ENCODE measurements at regions not wholly inside any gene's neighbourhood (a gene's known extent, or its start where the extent isn't known, plus 50 kb on each side); places are given as distances from the start of the nearest gene placed in this dataset.

GRCh38 chr6:147119310-147119709, 84.9 kb upstream of the STXBP5 start:
- Histone ChIP-seq H3K4me1 (ENCODE audit: control insufficient read depth in 1 of 2, extremely low read depth in 1 of 2, insufficient read depth in 2 of 2, low read length in 2 of 2) (no peaks in the 10 kb centered on the region), H3K9me3 (peaks cover 5% of the 10 kb centered on the region), H3K27ac (ENCODE audit: low read length) (no peak overlapping the region), H3K4me3 (ENCODE audit: control insufficient read depth in 1 of 2, extremely low read depth in 1 of 2, low read length in 1 of 2) (no peak overlapping the region), H3K36me3 (ENCODE audit: control insufficient read depth in 2 of 2, extremely low read depth in 1 of 2, insufficient read depth in 1 of 2, low read length in 1 of 2) (no peaks in the 10 kb centered on the region), H3K27me3 (replicated peaks in 1 of 2; ENCODE audit: control insufficient read depth in 2 of 2, extremely low read depth in 1 of 2, insufficient read depth in 2 of 2, low read length in 1 of 2) (no peaks in the 10 kb centered on the region)
- ChIA-PET CTCF (no interaction called here), POLR2A (interaction anchor here in 1 of 2 donors (0.7 kb wide), 1 partner anchor 10 kb away, joined by 3 read pairs; no protein-coding TSS in a partner anchor)
- Mint-ChIP-seq H3K9me3 (peaks cover 4 to 18% (median 11%) of the 10 kb centered on the region in 3 donors), H3K27me3 (peaks cover 4 to 5% of the 10 kb centered on the region in 2 donors), H3K4me1 (no peaks in the 10 kb centered on the region), H3K27ac (no peak overlapping the region), H3K36me3 (peaks cover 2% of the 10 kb centered on the region), H3K4me3 (no peak overlapping the region)
- ATAC-seq (replicated peaks in 1 of 4) (no peak), DNase-seq (no peak)
- WGBS (ENCODE audit: insufficient coverage), result no CpG with 5 or more reads among the region's 4 CpGs

DNA sequence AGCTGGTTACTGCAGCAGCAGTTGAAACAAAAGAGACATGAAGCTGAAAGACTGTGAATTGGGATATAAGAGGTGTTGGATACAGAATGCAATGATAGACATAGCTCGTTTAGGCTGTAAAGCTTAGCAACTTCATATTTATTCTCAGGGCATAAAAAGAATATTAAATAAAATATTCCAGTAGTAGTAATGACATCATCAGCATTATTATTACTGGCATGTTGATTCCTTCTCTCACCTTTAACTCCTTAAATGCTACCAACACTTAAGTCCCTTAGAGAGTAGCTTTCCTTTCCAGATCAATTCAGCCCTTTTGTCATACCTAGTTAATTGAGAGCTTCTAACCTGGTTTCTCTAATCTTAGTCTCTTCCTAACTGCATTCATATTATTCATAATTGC, 81.4 kb upstream of the STXBP5 start:
- Mint-ChIP-seq H3K9me3 (peaks cover 4 to 16% (median 11%) of the 10 kb centered on the region in 3 donors), H3K4me3 (no peak overlapping the region), H3K4me1 (no peaks in the 10 kb centered on the region), H3K27me3 (peaks cover 4 to 7% of the 10 kb centered on the region in 2 donors), H3K36me3 (peaks cover 2% of the 10 kb centered on the region), H3K27ac (no peak overlapping the region)
- ChIA-PET POLR2A (interaction anchor here in 1 of 2 donors (1.0 kb wide), 1 partner anchor 16 kb away, joined by 4 read pairs; no protein-coding TSS in a partner anchor), CTCF (no interaction called here)
- no peak overlapping the region for H3K4me3 ChIP-seq (ENCODE audit: control insufficient read depth in 1 of 2, extremely low read depth in 1 of 2, low read length in 1 of 2)
- DNase-seq (no peak), ATAC-seq (replicated peaks in 1 of 4) (no peak)
- H3K4me1 ChIP-seq (ENCODE audit: control insufficient read depth in 1 of 2, extremely low read depth in 1 of 2, insufficient read depth in 2 of 2, low read length in 2 of 2), result no peaks in the 10 kb centered on the region
- no peak overlapping the region for H3K27ac ChIP-seq (ENCODE audit: low read length)
- H3K36me3 ChIP-seq (ENCODE audit: control insufficient read depth in 2 of 2, extremely low read depth in 1 of 2, insufficient read depth in 1 of 2, low read length in 1 of 2), result no peaks in the 10 kb centered on the region
- no CpG with 5 or more reads among the region's 1 CpG for WGBS (ENCODE audit: insufficient coverage)
- peaks cover 5% of the 10 kb centered on the region for H3K9me3 ChIP-seq
- H3K27me3 ChIP-seq (replicated peaks in 1 of 2; ENCODE audit: control insufficient read depth in 2 of 2, extremely low read depth in 1 of 2, insufficient read depth in 2 of 2, low read length in 1 of 2), result no peaks in the 10 kb centered on the region

- no CpG with 5 or more reads among the region's 6 CpGs for WGBS (ENCODE audit: insufficient coverage)
- no peak overlapping the region for H3K4me3 ChIP-seq (ENCODE audit: control insufficient read depth in 1 of 2, extremely low read depth in 1 of 2, low read length in 1 of 2)
- no peaks in the 10 kb centered on the region for H3K9me3 Mint-ChIP-seq
- H3K27ac Mint-ChIP-seq, result no peak overlapping the region
- H3K4me1 Mint-ChIP-seq, result peaks cover 0 to 4% (median 2%) of the 10 kb centered on the region in 3 donors
- no peak overlapping the region for H3K27ac ChIP-seq (ENCODE audit: low read length)
- H3K27me3 Mint-ChIP-seq, result peaks cover 0 to 7% of the 10 kb centered on the region in 2 donors
- ChIA-PET POLR2A (no interaction called here), CTCF (no interaction called here)
- no peaks in the 10 kb centered on the region for H3K36me3 Mint-ChIP-seq
- H3K4me3 Mint-ChIP-seq, result no peak overlapping the region
- H3K9me3 ChIP-seq, result no peaks in the 10 kb centered on the region
- ATAC-seq (replicated peaks in 1 of 4) (no peak), DNase-seq (no peak)
- H3K27me3 ChIP-seq (replicated peaks in 1 of 2; ENCODE audit: control insufficient read depth in 2 of 2, extremely low read depth in 1 of 2, insufficient read depth in 2 of 2, low read length in 1 of 2), result peaks cover 0 to 4% of the 10 kb centered on the region in 2 experiments
- no peaks in the 10 kb centered on the region for H3K4me1 ChIP-seq (ENCODE audit: control insufficient read depth in 1 of 2, extremely low read depth in 1 of 2, insufficient read depth in 2 of 2, low read length in 2 of 2)
- H3K36me3 ChIP-seq (ENCODE audit: control insufficient read depth in 2 of 2, extremely low read depth in 1 of 2, insufficient read depth in 1 of 2, low read length in 1 of 2), result no peaks in the 10 kb centered on the region
Measured at GRCh38 chr6:147126618-147127022, 77.6 kb upstream of the STXBP5 start.

DNA sequence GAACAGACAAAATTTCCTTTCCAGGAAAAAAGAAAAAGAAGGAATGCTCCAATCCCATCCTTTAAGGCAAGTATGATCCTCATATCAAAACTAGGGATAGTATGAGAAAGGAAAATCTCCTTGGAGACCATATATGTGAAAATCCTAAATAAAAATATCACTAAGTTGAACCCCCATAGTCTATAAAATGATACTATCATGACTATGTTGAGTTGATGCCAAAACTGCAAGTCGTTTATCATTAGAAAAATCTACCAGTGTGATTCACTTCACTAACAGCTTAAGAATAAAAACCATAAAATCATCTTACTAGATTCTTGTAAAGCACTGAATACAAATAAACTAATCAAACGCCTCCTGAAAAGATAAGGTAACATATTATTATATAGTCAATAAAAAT, 76.6 kb upstream of the STXBP5 start:
- Mint-ChIP-seq H3K4me3 (no peak overlapping the region), H3K36me3 (no peaks in the 10 kb centered on the region), H3K9me3 (no peaks in the 10 kb centered on the region), H3K27ac (no peak overlapping the region), H3K4me1 (peaks cover 0 to 6% (median 2%) of the 10 kb centered on the region in 3 donors), H3K27me3 (peaks cover 0 to 7% of the 10 kb centered on the region in 2 donors)
- Histone ChIP-seq H3K27me3 (replicated peaks in 1 of 2; ENCODE audit: control insufficient read depth in 2 of 2, extremely low read depth in 1 of 2, insufficient read depth in 2 of 2, low read length in 1 of 2) (peaks cover 0 to 4% of the 10 kb centered on the region in 2 experiments), H3K4me3 (ENCODE audit: control insufficient read depth in 1 of 2, extremely low read depth in 1 of 2, low read length in 1 of 2) (no peak overlapping the region), H3K4me1 (ENCODE audit: control insufficient read depth in 1 of 2, extremely low read depth in 1 of 2, insufficient read depth in 2 of 2, low read length in 2 of 2) (no peaks in the 10 kb centered on the region), H3K36me3 (ENCODE audit: control insufficient read depth in 2 of 2, extremely low read depth in 1 of 2, insufficient read depth in 1 of 2, low read length in 1 of 2) (no peaks in the 10 kb centered on the region), H3K27ac (ENCODE audit: low read length) (no peak overlapping the region), H3K9me3 (no peaks in the 10 kb centered on the region)
- no CpG with 5 or more reads among the region's 2 CpGs for WGBS (ENCODE audit: insufficient coverage)
- no peak for ATAC-seq (replicated peaks in 1 of 4)
- DNase-seq, result no peak
- ChIA-PET CTCF (no interaction called here), POLR2A (no interaction called here)

DNA sequence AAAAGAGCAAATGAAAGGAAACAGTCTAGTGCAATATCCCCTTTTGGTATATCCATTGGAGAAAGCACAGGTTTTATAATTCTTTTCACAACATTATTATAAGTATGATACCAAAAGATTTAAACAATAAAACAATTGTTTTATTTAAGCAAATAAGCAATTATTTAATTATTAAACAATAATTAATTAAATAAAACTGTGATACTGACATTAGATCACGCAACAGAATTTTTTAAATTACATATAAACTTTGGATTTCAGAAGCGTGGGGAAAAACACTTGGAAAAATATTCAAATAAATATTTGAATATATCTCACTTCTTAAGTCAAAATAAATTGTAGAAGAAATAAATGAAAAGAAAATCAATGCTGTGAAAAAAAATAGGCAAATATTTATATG, 76.2 kb upstream of the STXBP5 start:
- no peaks in the 10 kb centered on the region for H3K4me1 ChIP-seq (ENCODE audit: control insufficient read depth in 1 of 2, extremely low read depth in 1 of 2, insufficient read depth in 2 of 2, low read length in 2 of 2)
- no peaks in the 10 kb centered on the region for H3K36me3 Mint-ChIP-seq
- no peaks in the 10 kb centered on the region for H3K36me3 ChIP-seq (ENCODE audit: control insufficient read depth in 2 of 2, extremely low read depth in 1 of 2, insufficient read depth in 1 of 2, low read length in 1 of 2)
- H3K4me3 Mint-ChIP-seq, result no peak overlapping the region
- H3K27ac ChIP-seq (ENCODE audit: low read length), result no peak overlapping the region
- no CpG with 5 or more reads among the region's 2 CpGs for WGBS (ENCODE audit: insufficient coverage)
- ChIA-PET POLR2A (no interaction called here), CTCF (no interaction called here)
- no peak overlapping the region for H3K4me3 ChIP-seq (ENCODE audit: control insufficient read depth in 1 of 2, extremely low read depth in 1 of 2, low read length in 1 of 2)
- H3K4me1 Mint-ChIP-seq, result peaks cover 0 to 6% (median 2%) of the 10 kb centered on the region in 3 donors
- no peak overlapping the region for H3K27ac Mint-ChIP-seq
- peaks cover 0 to 4% of the 10 kb centered on the region in 2 experiments for H3K27me3 ChIP-seq (replicated peaks in 1 of 2; ENCODE audit: control insufficient read depth in 2 of 2, extremely low read depth in 1 of 2, insufficient read depth in 2 of 2, low read length in 1 of 2)
- no peaks in the 10 kb centered on the region for H3K9me3 ChIP-seq
- ATAC-seq (replicated peaks in 1 of 4) (no peak), DNase-seq (no peak)
- peaks cover 0 to 5% of the 10 kb centered on the region in 2 donors for H3K27me3 Mint-ChIP-seq
- H3K9me3 Mint-ChIP-seq, result no peaks in the 10 kb centered on the region

DNA sequence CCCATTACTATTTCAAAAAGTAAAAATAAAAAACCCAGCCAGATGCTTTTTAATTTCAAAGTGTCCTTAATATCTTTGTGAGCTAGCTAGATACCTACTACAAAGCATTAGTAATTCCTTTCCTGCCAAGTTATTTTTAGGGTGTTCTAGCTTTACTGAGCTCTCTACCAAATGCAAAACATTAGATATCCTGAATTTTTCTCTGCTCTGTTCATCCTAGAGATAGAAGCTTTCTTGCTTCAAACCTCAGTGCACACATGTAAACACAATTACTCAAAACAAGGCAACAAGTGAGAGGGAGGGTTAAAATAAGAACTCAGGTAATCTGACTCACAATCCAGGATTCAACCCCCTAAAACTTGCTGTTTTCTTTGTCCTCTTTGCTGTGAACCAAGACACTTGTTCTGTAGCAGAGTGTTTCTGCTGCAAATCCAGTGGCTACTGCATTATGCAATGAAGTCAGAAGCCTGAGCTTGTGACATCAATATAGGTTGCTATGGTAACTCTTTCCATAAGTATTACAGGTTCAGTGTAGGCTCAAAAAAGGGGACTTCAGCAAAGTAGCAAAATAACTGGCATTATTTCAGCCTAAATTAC, 72.6 kb upstream of the STXBP5 start:
- H3K36me3 Mint-ChIP-seq, result no peaks in the 10 kb centered on the region
- CTCF ChIA-PET, result no interaction called here
- Histone ChIP-seq H3K9me3 (no peaks in the 10 kb centered on the region), H3K27me3 (replicated peaks in 1 of 2; ENCODE audit: control insufficient read depth in 2 of 2, extremely low read depth in 1 of 2, insufficient read depth in 2 of 2, low read length in 1 of 2) (peaks cover 0 to 4% of the 10 kb centered on the region in 2 experiments), H3K4me1 (ENCODE audit: control insufficient read depth in 1 of 2, extremely low read depth in 1 of 2, insufficient read depth in 2 of 2, low read length in 2 of 2) (peaks cover 0 to 2% of the 10 kb centered on the region in 2 experiments), H3K27ac (ENCODE audit: low read length) (no peak overlapping the region), H3K4me3 (ENCODE audit: control insufficient read depth in 1 of 2, extremely low read depth in 1 of 2, low read length in 1 of 2) (no peak overlapping the region), H3K36me3 (ENCODE audit: control insufficient read depth in 2 of 2, extremely low read depth in 1 of 2, insufficient read depth in 1 of 2, low read length in 1 of 2) (no peaks in the 10 kb centered on the region)
- no peak overlapping the region for H3K27ac Mint-ChIP-seq
- DNase-seq (peak in 1 of 35 experiments; percentile 5), ATAC-seq (replicated peaks in 1 of 4) (peak in 1 of 4 experiments; percentile 40)
- H3K4me3 Mint-ChIP-seq, result no peak overlapping the region
- H3K27me3 Mint-ChIP-seq, result peaks cover 5 to 7% of the 10 kb centered on the region in 2 donors
- peaks cover 6 to 12% (median 9%) of the 10 kb centered on the region in 3 donors for H3K4me1 Mint-ChIP-seq
- POLR2A ChIA-PET, result no interaction called here
- peaks cover 0 to 4% (median 0%) of the 10 kb centered on the region in 3 donors for H3K9me3 Mint-ChIP-seq
